Panc1 (cell line): ENCODE measurements at regions not wholly inside any gene's neighbourhood (a gene's known extent, or its start where the extent isn't known, plus 50 kb on each side); places are given as distances from the start of the nearest gene placed in this dataset.

ENCODE experiments used
- ATAC-seq: fragments of 200-7000 bp; cut with Tn5 transposase; 2 replicates; pipeline ENCODE4 v1.9.1; 2020; ENCODE audit warnings: mild to moderate bottlenecking, moderate library complexity
- BruUV-seq: library from RNA; stranded (reverse); fragments of 400-500 nt; replicated peaks from 2 replicates; lab custom pipeline; 2021; lab: Mats Ljungman, UMichigan
- CTCF ChIA-PET: fragments of 300-600 bp; sonication (Branson Sonifier 250); formaldehyde crosslinking; loops from one replicate; lab custom pipeline; 2022; ENCODE audit warnings: antibody characterized with exemption; lab: Charles Lee
- POLR2A ChIA-PET: fragments of 300-600 bp; sonication (Branson Sonifier 250); formaldehyde crosslinking; loops from one replicate; lab custom pipeline; 2022; ENCODE audit warnings: antibody characterized with exemption; lab: Charles Lee
- DNase-seq: peaks from one replicate; pipeline ENCODE4 v3.0.0-alpha.2; 2010; ENCODE audit warnings: low read depth, low spot score
- H3K27ac ChIP-seq: 2 replicates; pipeline ENCODE4 v1.5.1; 2011; ENCODE audit warnings: mild to moderate bottlenecking, low read length, inconsistent platforms
- H3K27me3 ChIP-seq: fragments of 200-500 bp; sonication (Bioruptor generic); 2 replicates; pipeline ENCODE4 v1.6.0; 2014; ENCODE audit warnings: low read length, inconsistent platforms; ENCODE audit not compliant: control insufficient read depth, insufficient read depth
- H3K36me3 ChIP-seq: fragments of 200-500 bp; sonication (Bioruptor generic); 2 replicates; pipeline ENCODE4 v1.5.1; 2014; ENCODE audit warnings: inconsistent platforms, mild to moderate bottlenecking, low read length, moderate library complexity; ENCODE audit not compliant: control insufficient read depth, insufficient read depth
- H3K4me1 ChIP-seq: 2 replicates; pipeline ENCODE4 v1.5.1; 2011; ENCODE audit warnings: inconsistent platforms, mild to moderate bottlenecking, low read length, moderate library complexity; ENCODE audit not compliant: control insufficient read depth, insufficient read depth
- H3K4me3 ChIP-seq, 2 experiments: 2 replicates each; pipeline ENCODE4 v1.5.1; 2011 to 2012; ENCODE audit warnings: low read depth in 2 of 2, low read length in 2 of 2, mild to moderate bottlenecking in 2 of 2, inconsistent platforms in 1 of 2, moderate library complexity in 1 of 2
- H3K9me3 ChIP-seq: fragments of 200-500 bp; sonication (Bioruptor generic); 2 replicates; pipeline ENCODE4 v1.5.1; 2014; ENCODE audit warnings: low read depth, mild to moderate bottlenecking, inconsistent platforms, low read length, moderate library complexity; ENCODE audit not compliant: control insufficient read depth, insufficient read depth
- POLR2AphosphoS5 ChIP-seq: IDR thresholded peaks from 2 replicates; pipeline ENCODE4 v1.6.1; 2012; ENCODE audit warnings: mild to moderate bottlenecking, low read depth, low read length, moderate library complexity
- SIN3A ChIP-seq: IDR thresholded peaks from 2 replicates; pipeline ENCODE4 v1.6.1; 2012; ENCODE audit warnings: low read depth, mild to moderate bottlenecking, low read length, moderate library complexity, borderline replicate concordance; ENCODE audit not compliant: insufficient read depth
- TCF7L2 ChIP-seq: IDR thresholded peaks from 2 replicates; pipeline ENCODE4 v1.6.1; 2011; ENCODE audit warnings: mild to moderate bottlenecking, low read depth, low read length, inconsistent platforms
- in situ Hi-C: cut with HindIII; loops from 2 replicates; pipeline ENCODE4 v1.10.0; 2016; ENCODE audit warnings: low sequenced_read_pairs, low pct_unique_long_range_greater_than_20kb
- intact Hi-C: fragments of 100-400 bp; cut with micrococcal nuclease; formaldehyde crosslinking; loops from one replicate; pipeline ENCODE4 v1.10.0; 2022; ENCODE audit not compliant: unreplicated experiment
- TF ChIP-seq, protein P1 (sequence below), 2 experiments: IDR thresholded peaks; 2 replicates each; pipeline ENCODE4 v1.6.1; 2011 to 2012; ENCODE audit warnings: low read depth in 2 of 2, control low read depth in 1 of 2, low read length in 1 of 2, mild to moderate bottlenecking in 1 of 2, moderate library complexity in 1 of 2; ENCODE audit not compliant: insufficient read depth in 1 of 2
- TF ChIP-seq, protein P2 (sequence below): fragments of 450-650 bp; IDR thresholded peaks from 2 replicates; pipeline ENCODE4 v1.5.1; 2017; ENCODE audit warnings: mild to moderate bottlenecking

DNA sequence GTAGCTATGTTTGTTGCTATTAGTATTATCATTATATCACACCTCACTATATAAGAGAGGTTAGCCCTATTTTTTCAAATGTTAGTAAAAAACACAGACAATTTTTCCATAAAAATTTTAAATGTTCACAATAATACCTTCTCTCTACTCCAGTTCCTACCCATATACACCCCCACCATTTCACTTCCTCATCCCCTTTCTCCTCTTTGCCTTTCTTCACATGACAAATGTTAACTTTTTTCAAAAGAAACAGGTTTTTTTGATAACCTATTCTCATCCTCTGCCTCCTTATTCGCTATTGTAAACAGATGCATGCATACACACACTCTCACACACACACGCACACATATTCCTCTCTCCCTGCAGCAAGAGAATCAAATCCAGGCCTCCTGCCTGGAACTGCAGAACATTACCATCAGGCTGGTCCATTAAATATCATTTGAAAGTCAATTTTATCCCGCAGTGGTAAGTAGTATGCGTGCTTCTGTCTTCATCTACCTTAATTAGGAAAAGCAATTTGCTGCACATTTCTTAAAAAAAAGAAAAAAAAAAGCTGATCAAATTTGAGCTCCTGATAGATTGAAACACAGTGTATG lies 55.5 kb downstream of the MID1IP1 start:
- CTCF ChIA-PET, result no interaction called here
- in situ Hi-C loops, result no loop called here
- no TSS peak for BruUV-seq

DNA sequence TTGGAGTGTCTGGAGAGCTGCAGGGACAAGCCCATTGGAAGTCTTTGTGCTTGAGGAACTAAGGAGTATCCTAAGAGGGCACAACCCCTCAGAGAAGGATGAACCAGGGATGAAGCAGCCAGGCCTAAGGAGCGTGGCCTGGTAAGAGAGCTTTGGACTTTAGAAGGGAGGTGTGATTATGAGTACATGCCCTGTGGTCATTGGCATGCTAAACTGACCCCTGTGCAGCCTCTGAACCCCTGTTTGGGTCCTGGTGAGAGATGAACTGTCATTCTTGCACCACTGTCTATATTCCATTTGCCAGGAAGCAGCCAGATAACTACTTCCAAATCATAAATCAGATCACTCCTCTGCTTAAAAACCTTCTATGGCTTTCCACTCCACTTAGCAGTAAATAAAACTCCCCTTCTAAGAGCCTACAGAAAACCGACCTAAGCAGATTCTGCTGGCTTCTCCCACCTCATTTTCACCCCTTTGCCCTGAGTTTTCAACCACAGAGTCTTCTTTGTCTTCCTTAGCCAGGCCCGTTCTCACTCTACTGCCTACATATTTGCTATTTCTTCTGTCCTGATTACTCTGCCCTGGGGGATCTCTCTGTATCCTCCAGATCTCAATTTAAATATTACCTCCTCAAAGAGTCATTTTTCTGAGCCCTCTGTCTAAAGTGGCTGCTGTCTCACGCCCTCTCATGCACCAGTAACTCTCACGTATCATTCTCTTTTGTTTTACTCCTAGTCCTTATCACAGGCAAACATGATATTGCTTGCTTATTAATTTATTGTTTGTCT lies 56.7 kb downstream of the MID1IP1 start:
- Histone ChIP-seq H3K4me1 (no peaks in the 10 kb centered on the region), H3K36me3 (no peaks in the 10 kb centered on the region), H3K27ac (no peak overlapping the region), H3K4me3 (no peak overlapping the region), H3K9me3 (no peaks in the 10 kb centered on the region), H3K27me3 (no peaks in the 10 kb centered on the region)
- DNase-seq (no peak), ATAC-seq (no peak)
- POLR2A ChIA-PET, result no interaction called here
- CTCF ChIA-PET, result no interaction called here
- in situ Hi-C loops (no loop called here), intact Hi-C loops (no loop called here)
- TF ChIP-seq, protein P1, sequence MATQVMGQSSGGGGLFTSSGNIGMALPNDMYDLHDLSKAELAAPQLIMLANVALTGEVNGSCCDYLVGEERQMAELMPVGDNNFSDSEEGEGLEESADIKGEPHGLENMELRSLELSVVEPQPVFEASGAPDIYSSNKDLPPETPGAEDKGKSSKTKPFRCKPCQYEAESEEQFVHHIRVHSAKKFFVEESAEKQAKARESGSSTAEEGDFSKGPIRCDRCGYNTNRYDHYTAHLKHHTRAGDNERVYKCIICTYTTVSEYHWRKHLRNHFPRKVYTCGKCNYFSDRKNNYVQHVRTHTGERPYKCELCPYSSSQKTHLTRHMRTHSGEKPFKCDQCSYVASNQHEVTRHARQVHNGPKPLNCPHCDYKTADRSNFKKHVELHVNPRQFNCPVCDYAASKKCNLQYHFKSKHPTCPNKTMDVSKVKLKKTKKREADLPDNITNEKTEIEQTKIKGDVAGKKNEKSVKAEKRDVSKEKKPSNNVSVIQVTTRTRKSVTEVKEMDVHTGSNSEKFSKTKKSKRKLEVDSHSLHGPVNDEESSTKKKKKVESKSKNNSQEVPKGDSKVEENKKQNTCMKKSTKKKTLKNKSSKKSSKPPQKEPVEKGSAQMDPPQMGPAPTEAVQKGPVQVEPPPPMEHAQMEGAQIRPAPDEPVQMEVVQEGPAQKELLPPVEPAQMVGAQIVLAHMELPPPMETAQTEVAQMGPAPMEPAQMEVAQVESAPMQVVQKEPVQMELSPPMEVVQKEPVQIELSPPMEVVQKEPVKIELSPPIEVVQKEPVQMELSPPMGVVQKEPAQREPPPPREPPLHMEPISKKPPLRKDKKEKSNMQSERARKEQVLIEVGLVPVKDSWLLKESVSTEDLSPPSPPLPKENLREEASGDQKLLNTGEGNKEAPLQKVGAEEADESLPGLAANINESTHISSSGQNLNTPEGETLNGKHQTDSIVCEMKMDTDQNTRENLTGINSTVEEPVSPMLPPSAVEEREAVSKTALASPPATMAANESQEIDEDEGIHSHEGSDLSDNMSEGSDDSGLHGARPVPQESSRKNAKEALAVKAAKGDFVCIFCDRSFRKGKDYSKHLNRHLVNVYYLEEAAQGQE (IDR thresholded peaks at IDR 0.05; ENCODE audit: insufficient read depth in 1 of 2, low read depth in 2 of 2, low read length in 1 of 2), result no peak
- TF ChIP-seq POLR2AphosphoS5 (no peak), TCF7L2 (no peak), SIN3A (no peak)
- TF ChIP-seq, protein P2, sequence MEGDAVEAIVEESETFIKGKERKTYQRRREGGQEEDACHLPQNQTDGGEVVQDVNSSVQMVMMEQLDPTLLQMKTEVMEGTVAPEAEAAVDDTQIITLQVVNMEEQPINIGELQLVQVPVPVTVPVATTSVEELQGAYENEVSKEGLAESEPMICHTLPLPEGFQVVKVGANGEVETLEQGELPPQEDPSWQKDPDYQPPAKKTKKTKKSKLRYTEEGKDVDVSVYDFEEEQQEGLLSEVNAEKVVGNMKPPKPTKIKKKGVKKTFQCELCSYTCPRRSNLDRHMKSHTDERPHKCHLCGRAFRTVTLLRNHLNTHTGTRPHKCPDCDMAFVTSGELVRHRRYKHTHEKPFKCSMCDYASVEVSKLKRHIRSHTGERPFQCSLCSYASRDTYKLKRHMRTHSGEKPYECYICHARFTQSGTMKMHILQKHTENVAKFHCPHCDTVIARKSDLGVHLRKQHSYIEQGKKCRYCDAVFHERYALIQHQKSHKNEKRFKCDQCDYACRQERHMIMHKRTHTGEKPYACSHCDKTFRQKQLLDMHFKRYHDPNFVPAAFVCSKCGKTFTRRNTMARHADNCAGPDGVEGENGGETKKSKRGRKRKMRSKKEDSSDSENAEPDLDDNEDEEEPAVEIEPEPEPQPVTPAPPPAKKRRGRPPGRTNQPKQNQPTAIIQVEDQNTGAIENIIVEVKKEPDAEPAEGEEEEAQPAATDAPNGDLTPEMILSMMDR, result no peak
- BruUV-seq, result no TSS peak

More for the DNA sequence above, 55.5 kb downstream of the MID1IP1 start:
- Histone ChIP-seq H3K27ac (no peak overlapping the region), H3K9me3 (no peaks in the 10 kb centered on the region), H3K27me3 (no peaks in the 10 kb centered on the region), H3K4me3 (no peak overlapping the region), H3K36me3 (no peaks in the 10 kb centered on the region), H3K4me1 (no peaks in the 10 kb centered on the region)
- DNase-seq, result no peak
- no peak for ATAC-seq
- TF ChIP-seq, protein P2, result no peak
- TF ChIP-seq, protein P1 (IDR thresholded peaks at IDR 0.05; ENCODE audit: insufficient read depth in 1 of 2, low read depth in 2 of 2, low read length in 1 of 2), result no peak
- TF ChIP-seq POLR2AphosphoS5 (no peak), SIN3A (no peak), TCF7L2 (no peak)
- intact Hi-C loops, result no loop called here
- POLR2A ChIA-PET, result no interaction called here
